Neural crest cell (in vitro differentiated cells): ENCODE measurements at regions not wholly inside any gene's neighbourhood (a gene's known extent, or its start where the extent isn't known, plus 50 kb on each side); places are given as distances from the start of the nearest gene placed in this dataset.
"Not testable (repeated sequence)": the region's sequence is repeated elsewhere in the genome, so short reads cannot be mapped to it uniquely, and the experiment has no call there.

Experiments
- DNase-seq: peaks from one replicate; pipeline ENCODE4 v3.0.0; 2021; ENCODE audit warnings: low read depth, mixed read lengths, low spot score
- H3K27ac Mint-ChIP-seq: one replicate; pipeline ENCODE4 v1.8.0; 2021; ENCODE audit warnings: mild to moderate bottlenecking, mixed read lengths; ENCODE audit not compliant: unreplicated experiment
- H3K27me3 Mint-ChIP-seq: 2 replicates; pipeline ENCODE4 v1.8.0; 2021; ENCODE audit warnings: low read depth, mild to moderate bottlenecking, mixed read lengths
- H3K36me3 Mint-ChIP-seq: 2 replicates; pipeline ENCODE4 v1.8.0; 2021; ENCODE audit warnings: low read depth, mild to moderate bottlenecking, mixed read lengths
- H3K4me1 Mint-ChIP-seq: 2 replicates; pipeline ENCODE4 v1.8.0; 2021; ENCODE audit warnings: mixed read lengths
- H3K4me3 Mint-ChIP-seq: one replicate; pipeline ENCODE4 v1.8.0; 2021; ENCODE audit warnings: mild to moderate bottlenecking, mixed read lengths
- H3K9me3 Mint-ChIP-seq: 2 replicates; pipeline ENCODE4 v1.8.0; 2021; ENCODE audit warnings: mixed read lengths
- CTCF ChIP-seq: fragments of 200-600 bp; sonication (generic); conservative IDR thresholded peaks from 2 replicates; pipeline ENCODE4 v1.5.0; 2021; ENCODE audit warnings: antibody characterized with exemption, mild to moderate bottlenecking

- no peak for TF ChIP-seq CTCF
- H3K27me3 Mint-ChIP-seq: no peaks in the 10 kb centered on the region
Observed at GRCh38 chr3:112721231-112721630, 80.3 kb upstream of the CCDC80 start.

DNA sequence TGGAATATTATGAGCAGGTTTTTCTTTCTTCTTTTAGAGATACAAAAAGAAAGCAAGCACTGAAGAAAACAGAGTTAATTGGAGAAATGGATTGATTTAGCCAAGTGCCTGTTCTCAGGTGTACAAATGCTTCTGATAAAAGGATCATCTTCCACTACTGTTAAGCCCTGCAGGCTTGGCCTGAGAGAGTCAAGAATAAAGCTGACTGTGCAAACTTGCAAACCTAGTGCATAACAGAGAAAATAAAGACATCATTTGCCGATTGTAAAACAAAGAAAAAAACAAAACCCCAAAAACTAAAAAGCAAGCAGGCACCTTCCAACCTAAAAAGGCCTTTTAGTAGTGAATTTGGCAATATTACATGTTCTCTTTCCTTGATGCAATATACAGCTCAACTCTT lies 78.0 kb upstream of the CCDC80 start:
- Mint-ChIP-seq H3K27ac (no peak overlapping the region), H3K9me3 (no peaks in the 10 kb centered on the region), H3K4me3 (no peak overlapping the region), H3K36me3 (no peaks in the 10 kb centered on the region), H3K4me1 (no peaks in the 10 kb centered on the region), H3K27me3 (no peaks in the 10 kb centered on the region)
- DNase-seq: no peak
- TF ChIP-seq CTCF: no peak

More at GRCh38 chr3:112721231-112721630, 80.3 kb upstream of the CCDC80 start:
- no peak overlapping the region for H3K27ac Mint-ChIP-seq
- H3K4me3 Mint-ChIP-seq: no peak overlapping the region
- no peaks in the 10 kb centered on the region for H3K36me3 Mint-ChIP-seq
- no peak for DNase-seq
- H3K4me1 Mint-ChIP-seq: no peaks in the 10 kb centered on the region
- no peaks in the 10 kb centered on the region for H3K9me3 Mint-ChIP-seq

- DNase-seq: no peak
- Mint-ChIP-seq H3K9me3 (no peaks in the 10 kb centered on the region), H3K27ac (no peak overlapping the region), H3K4me1 (no peaks in the 10 kb centered on the region), H3K36me3 (no peaks in the 10 kb centered on the region), H3K4me3 (no peak overlapping the region), H3K27me3 (no peaks in the 10 kb centered on the region)
- no peak for TF ChIP-seq CTCF
Observed at GRCh38 chr3:112718516-112718915, 77.6 kb upstream of the CCDC80 start.

GRCh38 chr3:112709911-112710310 lies 69.0 kb upstream of the CCDC80 start:
- H3K4me1 Mint-ChIP-seq: no peaks in the 10 kb centered on the region
- H3K27me3 Mint-ChIP-seq: peaks cover 4% of the 10 kb centered on the region
- no peak overlapping the region for H3K4me3 Mint-ChIP-seq
- H3K9me3 Mint-ChIP-seq: peaks cover under 1% of the 10 kb centered on the region
- DNase-seq: no peak
- no peaks in the 10 kb centered on the region for H3K36me3 Mint-ChIP-seq
- H3K27ac Mint-ChIP-seq: no peak overlapping the region
- TF ChIP-seq CTCF: no peak

- no peak overlapping the region for H3K4me3 Mint-ChIP-seq
- H3K27me3 Mint-ChIP-seq: peaks cover 7% of the 10 kb centered on the region
- H3K27ac Mint-ChIP-seq: no peak overlapping the region
- H3K4me1 Mint-ChIP-seq: peaks cover 6% of the 10 kb centered on the region
- no peak for TF ChIP-seq CTCF
- DNase-seq: no peak
- no peaks in the 10 kb centered on the region for H3K36me3 Mint-ChIP-seq
- peaks cover 13% of the 10 kb centered on the region for H3K9me3 Mint-ChIP-seq
Observed at GRCh38 chr3:112699436-112699978, 58.6 kb upstream of the CCDC80 start.

DNA sequence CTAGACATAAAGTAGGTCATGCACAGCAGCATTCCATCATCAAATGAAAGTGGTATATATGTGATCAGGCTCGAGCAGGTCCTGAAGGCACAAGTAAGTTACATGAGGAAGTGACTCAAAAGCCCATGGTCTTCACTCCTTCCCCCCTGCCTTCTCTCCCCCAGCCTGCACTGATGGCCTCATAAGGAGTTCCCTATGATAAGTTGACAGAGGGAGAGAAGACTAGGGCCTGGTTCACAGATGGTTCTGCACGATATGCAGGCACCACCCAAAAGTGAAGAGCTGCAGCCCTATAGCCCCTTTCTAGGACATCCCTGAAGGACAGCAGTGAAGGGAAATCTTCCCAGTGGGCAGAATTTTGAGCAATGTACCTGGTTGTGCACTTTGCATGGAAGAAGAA lies 57.5 kb upstream of the CCDC80 start:
- H3K4me3 Mint-ChIP-seq, H3K4me1 Mint-ChIP-seq, H3K27ac Mint-ChIP-seq, H3K36me3 Mint-ChIP-seq, H3K27me3 Mint-ChIP-seq, DNase-seq: not testable (repeated sequence)
- H3K9me3 Mint-ChIP-seq: peaks cover 12% of the 10 kb centered on the region

DNA sequence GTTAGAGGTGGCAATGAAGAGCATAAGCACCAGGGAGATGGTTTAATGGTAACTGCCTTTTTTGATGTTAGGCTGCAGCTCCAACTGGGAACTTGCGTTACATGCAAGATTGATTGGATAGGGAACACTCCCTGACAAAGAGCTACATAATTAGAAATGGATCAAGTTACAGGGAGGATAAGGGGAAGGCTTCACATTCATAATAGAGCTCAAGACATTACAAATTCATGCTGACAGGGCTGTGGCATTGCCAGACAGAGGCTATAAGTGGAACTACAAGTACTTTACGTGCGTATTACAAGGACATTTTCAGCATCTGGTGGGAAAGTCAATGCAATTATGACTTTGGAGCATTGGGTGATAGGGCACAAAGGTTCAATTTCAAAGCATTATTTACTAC lies 55.3 kb upstream of the CCDC80 start:
- DNase-seq, H3K36me3 Mint-ChIP-seq, H3K4me3 Mint-ChIP-seq, H3K4me1 Mint-ChIP-seq, H3K27ac Mint-ChIP-seq, H3K27me3 Mint-ChIP-seq: not testable (repeated sequence)
- H3K9me3 Mint-ChIP-seq: peaks cover 16% of the 10 kb centered on the region

DNA sequence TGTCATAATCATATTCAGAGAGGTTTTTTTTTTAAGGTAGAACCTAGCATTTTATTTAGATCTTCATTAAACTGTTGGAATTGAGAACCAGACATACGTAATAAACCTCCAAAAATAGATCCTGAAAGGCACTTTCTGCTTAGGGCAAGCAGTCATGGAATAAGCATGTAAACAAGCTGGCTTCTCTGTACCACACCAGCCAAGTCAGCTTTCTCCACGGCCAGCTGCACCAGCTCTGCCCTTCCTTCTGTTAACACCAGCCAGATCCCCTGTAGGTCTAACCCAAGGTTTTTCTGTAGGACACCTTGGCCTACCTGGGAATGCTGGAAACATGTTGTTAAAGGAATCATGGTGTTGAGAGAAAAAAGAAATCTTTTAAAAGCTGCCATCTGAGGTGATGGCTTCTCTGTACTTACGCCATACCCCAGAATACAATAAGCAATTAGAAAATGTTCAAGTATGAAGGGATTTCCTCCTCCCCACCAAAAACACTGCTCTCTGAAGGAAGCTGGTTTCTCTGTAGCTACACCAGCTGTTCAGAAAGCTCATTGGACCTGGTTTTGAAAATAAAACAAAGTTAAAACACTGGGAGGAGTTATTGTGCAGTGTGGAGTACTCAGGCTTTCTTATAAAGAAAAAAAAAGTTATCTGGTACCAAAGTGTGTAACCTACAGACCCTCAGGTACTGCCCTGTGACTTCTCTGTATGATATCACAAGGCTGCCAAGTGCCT lies 54.6 kb upstream of the CCDC80 start:
- H3K36me3 Mint-ChIP-seq, H3K4me3 Mint-ChIP-seq, DNase-seq, H3K4me1 Mint-ChIP-seq, H3K27ac Mint-ChIP-seq, H3K27me3 Mint-ChIP-seq: not testable (repeated sequence)
- peaks cover 18% of the 10 kb centered on the region for H3K9me3 Mint-ChIP-seq

DNA sequence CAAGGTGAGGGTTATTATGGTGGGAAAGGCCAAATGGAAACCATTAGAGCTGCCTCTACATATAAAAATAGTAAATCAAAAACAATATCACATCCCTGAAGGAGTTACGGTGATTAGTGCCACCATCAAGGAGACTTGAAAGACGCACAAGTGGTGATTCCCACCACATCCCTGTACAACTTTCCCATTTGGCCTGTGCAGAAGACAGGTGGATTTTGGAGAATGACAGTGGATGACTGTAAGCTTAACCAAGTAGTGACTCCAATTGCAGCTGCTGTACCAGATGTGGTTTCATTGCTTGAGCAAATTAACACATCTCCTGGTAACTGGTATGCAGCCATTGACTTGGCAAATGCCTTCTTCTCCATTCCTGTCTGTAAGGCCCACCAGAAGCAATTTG lies 54.0 kb upstream of the CCDC80 start:
- Mint-ChIP-seq H3K4me1 (peaks cover 11% of the 10 kb centered on the region), H3K9me3 (peaks cover 18% of the 10 kb centered on the region)
- not testable (repeated sequence) for H3K4me3 Mint-ChIP-seq, H3K36me3 Mint-ChIP-seq, H3K27me3 Mint-ChIP-seq, H3K27ac Mint-ChIP-seq, DNase-seq
